Activated naive CD8-positive, alpha-beta T cell (primary cell): ENCODE measurements at regions not wholly inside any gene's neighbourhood (a gene's known extent, or its start where the extent isn't known, plus 50 kb on each side); places are given as distances from the start of the nearest gene placed in this dataset.

Experiments
- H3K27ac Mint-ChIP-seq: one replicate; pipeline ENCODE4 v1.8.0; 2021; ENCODE audit warnings: mixed read lengths
- H3K27me3 Mint-ChIP-seq: one replicate; pipeline ENCODE4 v1.8.0; 2021; ENCODE audit warnings: mixed read lengths
- H3K36me3 Mint-ChIP-seq: one replicate; pipeline ENCODE4 v1.8.0; 2021; ENCODE audit warnings: mixed read lengths
- H3K4me1 Mint-ChIP-seq: one replicate; pipeline ENCODE4 v1.8.0; 2021; ENCODE audit warnings: low read depth, mixed read lengths
- H3K4me3 Mint-ChIP-seq: one replicate; pipeline ENCODE4 v1.8.0; 2021; ENCODE audit warnings: mild to moderate bottlenecking, mixed read lengths
- H3K9me3 Mint-ChIP-seq: one replicate; pipeline ENCODE4 v1.8.0; 2021; ENCODE audit warnings: low read depth, mixed read lengths

DNA sequence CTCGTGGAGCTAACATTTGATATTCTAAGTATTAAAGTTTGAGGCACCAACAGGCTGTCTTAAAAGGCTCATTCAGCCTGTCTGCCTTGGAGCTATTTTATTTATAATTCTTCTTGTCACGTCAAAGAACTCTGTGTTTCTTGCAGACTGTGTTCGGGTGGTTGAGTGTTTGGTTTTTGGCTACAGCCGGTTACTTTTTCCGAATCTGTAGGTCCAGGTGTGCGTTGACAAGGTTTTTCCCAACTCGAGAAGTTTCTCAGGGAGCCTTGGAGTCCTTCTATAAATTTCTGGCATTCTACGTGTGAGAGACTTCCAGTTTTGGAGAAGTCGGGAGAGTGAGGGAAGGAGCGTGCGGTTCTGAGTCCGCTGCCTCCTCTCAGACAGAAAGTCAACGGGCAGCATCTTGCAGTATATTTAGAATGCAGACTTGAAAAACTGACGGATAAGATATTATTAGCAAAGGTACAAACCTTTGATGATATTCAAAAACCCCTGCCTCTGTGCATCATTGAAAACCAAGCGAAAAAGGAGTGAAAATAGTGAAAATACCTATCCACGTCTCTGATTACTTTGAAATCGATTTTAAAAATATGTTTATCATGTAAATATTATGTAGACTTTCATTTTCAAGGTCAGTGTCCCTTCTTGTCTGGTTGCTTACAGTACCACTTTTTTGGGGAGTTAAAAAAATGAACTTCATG, 85.2 kb upstream of the PPARA start:
- peak overlapping the region; percentile 41 for H3K27ac Mint-ChIP-seq

DNA sequence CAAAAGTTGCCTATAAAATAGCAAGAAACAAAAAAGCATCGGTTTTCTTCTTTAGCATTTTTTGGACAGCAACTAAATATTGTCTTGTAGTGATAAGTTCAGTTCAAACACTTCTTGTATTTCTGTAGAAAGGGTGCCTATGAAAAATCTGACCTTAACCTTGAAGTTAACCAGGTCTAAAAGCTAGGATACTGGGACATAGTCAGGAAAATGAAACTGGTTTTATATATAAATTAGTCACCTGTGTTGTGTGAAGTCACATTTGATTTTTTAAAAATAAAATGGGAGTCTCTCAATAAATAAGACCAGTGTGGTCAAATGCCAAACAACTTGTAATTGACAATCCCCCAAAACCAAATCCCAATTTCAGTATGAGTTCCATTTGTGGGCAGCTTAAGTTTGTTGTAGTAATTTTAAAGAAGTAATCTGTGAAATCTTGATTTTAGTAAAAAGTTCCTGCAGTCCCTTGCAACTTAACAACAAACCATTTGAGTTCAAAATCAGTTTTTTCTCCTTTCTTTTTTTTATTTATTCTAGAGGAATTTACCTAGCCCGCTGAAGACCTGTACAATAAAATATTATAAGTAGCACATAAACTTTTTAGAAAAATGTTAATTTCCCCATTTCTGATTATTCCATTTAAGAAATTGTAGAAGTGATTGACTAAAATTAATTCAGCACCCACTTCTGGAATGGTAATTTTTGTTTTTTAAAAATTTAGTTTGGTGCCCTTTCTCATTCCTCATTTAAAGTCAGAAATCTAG, 84.5 kb upstream of the PPARA start:
- peaks cover 43% of the 10 kb centered on the region for H3K4me1 Mint-ChIP-seq

More for the DNA sequence above, 85.2 kb upstream of the PPARA start:
- peaks cover 44% of the 10 kb centered on the region for H3K4me1 Mint-ChIP-seq
- no peaks in the 10 kb centered on the region for H3K27me3 Mint-ChIP-seq
- no peaks in the 10 kb centered on the region for H3K9me3 Mint-ChIP-seq
- no peak overlapping the region for H3K4me3 Mint-ChIP-seq
- H3K36me3 Mint-ChIP-seq: peaks cover 3% of the 10 kb centered on the region

GRCh38 chr22:46066691-46067090, 83.6 kb upstream of the PPARA start:
- H3K27ac Mint-ChIP-seq: peak overlapping the region; percentile 50
- peaks cover 3% of the 10 kb centered on the region for H3K36me3 Mint-ChIP-seq
- H3K4me3 Mint-ChIP-seq: no peak overlapping the region
- H3K27me3 Mint-ChIP-seq: no peaks in the 10 kb centered on the region
- H3K4me1 Mint-ChIP-seq: peaks cover 43% of the 10 kb centered on the region
- no peaks in the 10 kb centered on the region for H3K9me3 Mint-ChIP-seq

More for the DNA sequence above, 84.5 kb upstream of the PPARA start:
- no peaks in the 10 kb centered on the region for H3K27me3 Mint-ChIP-seq
- peaks cover 3% of the 10 kb centered on the region for H3K36me3 Mint-ChIP-seq
- H3K27ac Mint-ChIP-seq: no peak overlapping the region
- no peaks in the 10 kb centered on the region for H3K9me3 Mint-ChIP-seq
- no peak overlapping the region for H3K4me3 Mint-ChIP-seq

GRCh38 chr22:46067159-46068111, 82.9 kb upstream of the PPARA start:
- Mint-ChIP-seq H3K27ac (peak overlapping the region; percentile 50), H3K27me3 (no peaks in the 10 kb centered on the region), H3K9me3 (no peaks in the 10 kb centered on the region), H3K36me3 (no peaks in the 10 kb centered on the region), H3K4me3 (no peak overlapping the region), H3K4me1 (peaks cover 39% of the 10 kb centered on the region)

GRCh38 chr22:46068181-46068592, 82.1 kb upstream of the PPARA start:
- Mint-ChIP-seq H3K27me3 (no peaks in the 10 kb centered on the region), H3K9me3 (no peaks in the 10 kb centered on the region), H3K4me1 (peaks cover 42% of the 10 kb centered on the region), H3K36me3 (no peaks in the 10 kb centered on the region), H3K27ac (no peak overlapping the region), H3K4me3 (no peak overlapping the region)

DNA sequence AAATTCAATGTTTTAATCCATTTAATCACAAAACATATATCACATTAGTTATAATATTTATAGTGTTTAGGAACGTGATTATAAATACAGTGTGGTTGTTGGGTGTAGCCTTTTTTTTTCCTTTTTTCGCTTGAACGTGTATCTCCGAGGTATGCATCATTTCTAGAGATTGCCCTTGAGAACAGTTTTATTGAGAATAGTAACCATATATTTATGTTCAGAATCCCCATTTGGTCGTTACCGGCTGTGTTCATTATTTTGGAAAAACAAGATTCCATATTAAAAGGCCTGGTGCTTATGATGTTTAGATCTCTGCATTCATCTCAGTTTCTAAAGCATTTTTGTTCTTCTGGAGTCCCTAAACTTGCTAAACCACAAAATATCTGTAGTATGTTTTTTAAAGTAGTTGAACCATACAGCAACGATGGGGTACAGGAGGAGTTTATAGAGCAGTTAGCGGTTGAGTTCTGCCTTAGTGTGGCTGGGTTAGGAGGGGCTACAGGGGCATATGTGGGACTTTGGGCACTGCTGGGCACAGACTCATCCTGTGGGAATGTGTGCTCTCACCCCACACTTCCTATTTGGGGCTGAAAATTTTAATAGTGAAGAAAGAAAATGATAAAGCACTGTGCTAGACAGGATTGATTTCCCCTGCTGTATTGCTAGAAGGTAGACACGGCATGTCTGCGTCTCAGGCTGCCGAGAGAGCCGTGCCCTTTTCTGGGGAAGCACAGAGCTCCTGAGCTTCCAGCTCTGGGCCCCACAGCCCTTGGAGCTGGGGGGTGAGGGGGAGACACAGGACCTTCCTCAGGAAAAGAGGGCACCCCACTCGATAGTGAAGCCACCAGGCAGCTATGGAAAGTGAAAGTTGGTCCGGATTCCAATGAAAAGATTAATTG, 81.5 kb upstream of the PPARA start:
- H3K27me3 Mint-ChIP-seq: no peaks in the 10 kb centered on the region
- no peaks in the 10 kb centered on the region for H3K9me3 Mint-ChIP-seq
- peak overlapping the region; percentile 86 for H3K27ac Mint-ChIP-seq
- peak overlapping the region; percentile 84 for H3K4me3 Mint-ChIP-seq
- peaks cover 41% of the 10 kb centered on the region for H3K4me1 Mint-ChIP-seq
- no peaks in the 10 kb centered on the region for H3K36me3 Mint-ChIP-seq

- Mint-ChIP-seq H3K27me3 (no peaks in the 10 kb centered on the region), H3K4me3 (peak overlapping the region; percentile 84), H3K27ac (peak overlapping the region; percentile 86), H3K9me3 (no peaks in the 10 kb centered on the region), H3K4me1 (peaks cover 45% of the 10 kb centered on the region), H3K36me3 (no peaks in the 10 kb centered on the region)
Measured at GRCh38 chr22:46069521-46070214, 80.7 kb upstream of the PPARA start.

GRCh38 chr22:46070215-46070802, 80.0 kb upstream of the PPARA start:
- Mint-ChIP-seq H3K27me3 (no peaks in the 10 kb centered on the region), H3K4me3 (peak overlapping the region; percentile 84), H3K36me3 (no peaks in the 10 kb centered on the region), H3K27ac (no peak overlapping the region), H3K4me1 (peaks cover 46% of the 10 kb centered on the region), H3K9me3 (no peaks in the 10 kb centered on the region)

GRCh38 chr22:46070803-46071450, 79.4 kb upstream of the PPARA start:
- Mint-ChIP-seq H3K4me1 (peaks cover 47% of the 10 kb centered on the region), H3K27me3 (no peaks in the 10 kb centered on the region), H3K36me3 (no peaks in the 10 kb centered on the region), H3K9me3 (no peaks in the 10 kb centered on the region), H3K27ac (no peak overlapping the region), H3K4me3 (no peak overlapping the region)

DNA sequence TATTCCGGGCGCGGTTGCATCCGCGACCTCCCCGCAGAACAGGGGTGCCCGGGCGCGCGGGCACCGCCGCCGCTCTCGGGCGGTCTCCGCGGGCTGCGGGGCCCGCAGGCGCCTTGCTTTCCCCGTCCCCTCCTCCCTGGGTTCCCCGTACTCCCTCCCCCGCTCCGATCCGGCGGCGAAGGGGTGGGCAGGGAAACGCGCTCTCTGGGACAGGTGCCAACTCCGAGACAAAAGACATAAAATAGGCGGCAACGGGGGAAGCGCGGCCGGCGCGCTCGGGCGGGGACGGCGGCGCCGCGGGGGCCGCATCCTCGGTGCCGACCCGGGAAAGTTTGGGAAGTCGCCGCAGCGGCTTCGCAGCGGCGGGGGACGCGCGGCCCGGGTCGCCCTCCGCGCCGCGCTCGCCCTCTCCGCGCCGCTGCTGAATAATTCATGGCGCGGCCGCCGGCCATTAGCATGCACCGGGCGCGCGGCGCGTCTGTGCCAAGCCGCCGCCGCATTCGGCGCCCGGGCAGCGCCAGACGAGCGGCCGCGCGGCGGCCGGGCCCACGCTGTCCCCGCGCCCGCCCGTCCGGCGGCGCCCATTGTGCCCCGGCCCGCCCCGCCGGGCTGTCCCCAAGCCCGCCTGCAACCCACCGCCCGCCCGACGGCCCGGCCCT, 78.7 kb upstream of the PPARA start:
- H3K36me3 Mint-ChIP-seq: no peaks in the 10 kb centered on the region
- H3K4me3 Mint-ChIP-seq: peak overlapping the region; percentile 85
- no peaks in the 10 kb centered on the region for H3K9me3 Mint-ChIP-seq
- H3K27me3 Mint-ChIP-seq: no peaks in the 10 kb centered on the region
- peak overlapping the region; percentile 64 for H3K27ac Mint-ChIP-seq
- peaks cover 44% of the 10 kb centered on the region for H3K4me1 Mint-ChIP-seq

- Mint-ChIP-seq H3K27me3 (no peaks in the 10 kb centered on the region), H3K4me1 (peaks cover 40% of the 10 kb centered on the region), H3K27ac (peak overlapping the region; percentile 46), H3K4me3 (peak overlapping the region; percentile 84), H3K36me3 (no peaks in the 10 kb centered on the region), H3K9me3 (no peaks in the 10 kb centered on the region)
Measured at GRCh38 chr22:46072110-46072881, 78.0 kb upstream of the PPARA start.
